Mononuclear cell (primary cell): ENCODE measurements at regions not wholly inside any gene's neighbourhood (a gene's known extent, or its start where the extent isn't known, plus 50 kb on each side); places are given as distances from the start of the nearest gene placed in this dataset.

Experiments used
- H3K27me3 ChIP-seq: 2 replicates; pipeline ENCODE4 v1.6.0; 2011; ENCODE audit warnings: low read length, control low read depth; ENCODE audit not compliant: insufficient read depth
- H3K4me1 ChIP-seq: 2 replicates; pipeline ENCODE4 v1.5.1; 2011; ENCODE audit warnings: mild to moderate bottlenecking, low read length, control low read depth; ENCODE audit not compliant: insufficient read depth
- H3K4me3 ChIP-seq: 2 replicates; pipeline ENCODE4 v1.5.1; 2011; ENCODE audit warnings: mild to moderate bottlenecking, low read length, moderate library complexity
- H3K9me3 ChIP-seq: 2 replicates; pipeline ENCODE4 v1.5.1; 2011; ENCODE audit warnings: low read depth, mild to moderate bottlenecking, control low read depth, low read length

- H3K4me1 ChIP-seq = no peaks in the 10 kb centered on the region
- no peaks in the 10 kb centered on the region for H3K27me3 ChIP-seq
- H3K9me3 ChIP-seq = no peaks in the 10 kb centered on the region
- H3K4me3 ChIP-seq = no peak overlapping the region
Measured at GRCh38 chr9:118326326-118326725, 622.1 kb downstream of the TLR4 start.

- Histone ChIP-seq H3K4me1 (no peaks in the 10 kb centered on the region), H3K4me3 (no peak overlapping the region), H3K27me3 (no peaks in the 10 kb centered on the region), H3K9me3 (no peaks in the 10 kb centered on the region)
Measured at GRCh38 chr9:118330191-118330986, 626.2 kb downstream of the TLR4 start.

- no peaks in the 10 kb centered on the region for H3K9me3 ChIP-seq
- H3K4me1 ChIP-seq = no peaks in the 10 kb centered on the region
- no peak overlapping the region for H3K4me3 ChIP-seq
- H3K27me3 ChIP-seq = no peaks in the 10 kb centered on the region
Measured at GRCh38 chr9:118331622-118332045, 627.4 kb downstream of the TLR4 start.

- H3K4me1 ChIP-seq = no peaks in the 10 kb centered on the region
- H3K9me3 ChIP-seq = no peaks in the 10 kb centered on the region
Measured at GRCh38 chr9:118336250-118336942, 632.2 kb downstream of the TLR4 start.

GRCh38 chr9:118336943-118337330, 632.7 kb downstream of the TLR4 start:
- Histone ChIP-seq H3K9me3 (no peaks in the 10 kb centered on the region), H3K4me3 (no peak overlapping the region), H3K27me3 (no peaks in the 10 kb centered on the region), H3K4me1 (no peaks in the 10 kb centered on the region)

More at GRCh38 chr9:118336250-118336942, 632.2 kb downstream of the TLR4 start:
- Histone ChIP-seq H3K27me3 (no peaks in the 10 kb centered on the region), H3K4me3 (no peak overlapping the region)

- Histone ChIP-seq H3K4me1 (no peaks in the 10 kb centered on the region), H3K9me3 (no peaks in the 10 kb centered on the region), H3K4me3 (no peak overlapping the region)
Measured at GRCh38 chr9:118360036-118360435, 655.8 kb downstream of the TLR4 start.

GRCh38 chr9:118362123-118362522, 657.9 kb downstream of the TLR4 start:
- no peaks in the 10 kb centered on the region for H3K9me3 ChIP-seq
- no peak overlapping the region for H3K4me3 ChIP-seq
- no peaks in the 10 kb centered on the region for H3K27me3 ChIP-seq
- no peaks in the 10 kb centered on the region for H3K4me1 ChIP-seq

More at GRCh38 chr9:118360036-118360435, 655.8 kb downstream of the TLR4 start:
- H3K27me3 ChIP-seq = no peaks in the 10 kb centered on the region

- H3K4me3 ChIP-seq = no peak overlapping the region
Measured at GRCh38 chr9:118362596-118362995, 658.4 kb downstream of the TLR4 start.

GRCh38 chr9:118364266-118365106, 660.3 kb downstream of the TLR4 start:
- H3K4me3 ChIP-seq = no peak overlapping the region
- H3K9me3 ChIP-seq = no peaks in the 10 kb centered on the region
- no peaks in the 10 kb centered on the region for H3K27me3 ChIP-seq
- no peaks in the 10 kb centered on the region for H3K4me1 ChIP-seq

More at GRCh38 chr9:118362596-118362995, 658.4 kb downstream of the TLR4 start:
- no peaks in the 10 kb centered on the region for H3K4me1 ChIP-seq
- no peaks in the 10 kb centered on the region for H3K9me3 ChIP-seq
- no peaks in the 10 kb centered on the region for H3K27me3 ChIP-seq

- no peaks in the 10 kb centered on the region for H3K27me3 ChIP-seq
- H3K9me3 ChIP-seq = no peaks in the 10 kb centered on the region
- no peak overlapping the region for H3K4me3 ChIP-seq
- H3K4me1 ChIP-seq = no peaks in the 10 kb centered on the region
Measured at GRCh38 chr9:118366228-118366627, 662.0 kb downstream of the TLR4 start.

GRCh38 chr9:118367383-118367782, 663.2 kb downstream of the TLR4 start:
- no peaks in the 10 kb centered on the region for H3K27me3 ChIP-seq

GRCh38 chr9:118384531-118385100, 680.4 kb downstream of the TLR4 start:
- H3K9me3 ChIP-seq = no peaks in the 10 kb centered on the region
- H3K27me3 ChIP-seq = no peaks in the 10 kb centered on the region
- H3K4me3 ChIP-seq = no peak overlapping the region
- H3K4me1 ChIP-seq = no peaks in the 10 kb centered on the region

More at GRCh38 chr9:118367383-118367782, 663.2 kb downstream of the TLR4 start:
- Histone ChIP-seq H3K4me3 (no peak overlapping the region), H3K4me1 (no peaks in the 10 kb centered on the region), H3K9me3 (no peaks in the 10 kb centered on the region)

- H3K27me3 ChIP-seq = no peaks in the 10 kb centered on the region
- H3K4me3 ChIP-seq = no peak overlapping the region
- no peaks in the 10 kb centered on the region for H3K4me1 ChIP-seq
- no peaks in the 10 kb centered on the region for H3K9me3 ChIP-seq
Measured at GRCh38 chr9:118395415-118395814, 691.2 kb downstream of the TLR4 start.

- no peak overlapping the region for H3K4me3 ChIP-seq
- no peaks in the 10 kb centered on the region for H3K9me3 ChIP-seq
- no peaks in the 10 kb centered on the region for H3K27me3 ChIP-seq
- no peaks in the 10 kb centered on the region for H3K4me1 ChIP-seq
Measured at GRCh38 chr9:118401546-118401945, 697.3 kb downstream of the TLR4 start.

- H3K9me3 ChIP-seq = no peaks in the 10 kb centered on the region
- H3K4me1 ChIP-seq = no peaks in the 10 kb centered on the region
- no peak overlapping the region for H3K4me3 ChIP-seq
- no peaks in the 10 kb centered on the region for H3K27me3 ChIP-seq
Measured at GRCh38 chr9:118414676-118415075, 710.5 kb downstream of the TLR4 start.
